HFF-Myc (cell line): ENCODE measurements at regions not wholly inside any gene's neighbourhood (a gene's known extent, or its start where the extent isn't known, plus 50 kb on each side); places are given as distances from the start of the nearest gene placed in this dataset.

Experiments used
- DNase-seq: peaks from one replicate; pipeline ENCODE4 v3.0.0-alpha.2; 2011; ENCODE audit warnings: low read depth; ENCODE audit errors: extremely low read depth
- H3K4me3 ChIP-seq: replicated peaks from 2 replicates; pipeline ENCODE4 v1.5.1; 2011; ENCODE audit warnings: low read depth, mild to moderate bottlenecking, control low read depth, low read length
- CTCF ChIP-seq: IDR thresholded peaks from 2 replicates; pipeline ENCODE4 v1.5.1; 2012; ENCODE audit warnings: mild to moderate bottlenecking, low read depth, low read length, control low read depth; ENCODE audit errors: missing control alignments

- no peak for DNase-seq
- no peak overlapping the region for H3K4me3 ChIP-seq
- no peak for TF ChIP-seq CTCF
Measured at GRCh38 chr5:152501294-152501693, 96.2 kb upstream of the NMUR2 start.

- no peak for TF ChIP-seq CTCF
- DNase-seq: no peak
- no peak overlapping the region for H3K4me3 ChIP-seq
Measured at GRCh38 chr5:152503206-152503605, 98.1 kb upstream of the NMUR2 start.

- no peak overlapping the region for H3K4me3 ChIP-seq
- peak; percentile 30 for DNase-seq
- peak; percentile 56 for TF ChIP-seq CTCF
Measured at GRCh38 chr5:152505442-152506042, 100.5 kb upstream of the NMUR2 start.

GRCh38 chr5:152511120-152511519 lies 106.0 kb upstream of the NMUR2 start:
- no peak for DNase-seq
- TF ChIP-seq CTCF: no peak
- H3K4me3 ChIP-seq: no peak overlapping the region

GRCh38 chr5:152511531-152512132 lies 106.6 kb upstream of the NMUR2 start:
- no peak for DNase-seq
- no peak for TF ChIP-seq CTCF
- H3K4me3 ChIP-seq: no peak overlapping the region

GRCh38 chr5:152514827-152515397 lies 109.8 kb upstream of the NMUR2 start:
- no peak overlapping the region for H3K4me3 ChIP-seq
- peak; percentile 28 for TF ChIP-seq CTCF
- DNase-seq: no peak
